ENCODE measurements at regions not wholly inside any gene's neighbourhood (a gene's known extent, or its start where the extent isn't known, plus 50 kb on each side); places are given as distances from the start of the nearest gene placed in this dataset.

GRCh38 chr10:2463316-2463715 lies 604.0 kb upstream of the PFKP start:
- TF ChIP-seq CTCF (conservative IDR thresholded peaks at IDR 0.05; ENCODE audit: low read depth in 2 of 2) (no peak), EZH2 (IDR thresholded peaks at IDR 0.05; ENCODE audit: low read depth, unreplicated experiment) (no peak), POLR2AphosphoS5 (IDR thresholded peaks at IDR 0.05; ENCODE audit: low read depth) (no peak), EZH2phosphoT487 (IDR thresholded peaks at IDR 0.05; ENCODE audit: unreplicated experiment) (no peak), STAT1 (IDR thresholded peaks at IDR 0.05; ENCODE audit: unreplicated experiment) (no peak), JUNB (IDR thresholded peaks at IDR 0.05; ENCODE audit: unreplicated experiment) (no peak), CREB1 (CRISPR knock-in tag; IDR thresholded peaks at IDR 0.05; ENCODE audit: low read depth) (no peak), NANOG (IDR thresholded peaks at IDR 0.05; ENCODE audit: borderline replicate concordance) (no peak), ZNF114 (CRISPR knock-in tag; IDR thresholded peaks at IDR 0.05) (no peak), ZNF331 (CRISPR knock-in tag; IDR thresholded peaks at IDR 0.05; ENCODE audit: low read depth) (no peak)
- TF ChIP-seq, protein P1, sequence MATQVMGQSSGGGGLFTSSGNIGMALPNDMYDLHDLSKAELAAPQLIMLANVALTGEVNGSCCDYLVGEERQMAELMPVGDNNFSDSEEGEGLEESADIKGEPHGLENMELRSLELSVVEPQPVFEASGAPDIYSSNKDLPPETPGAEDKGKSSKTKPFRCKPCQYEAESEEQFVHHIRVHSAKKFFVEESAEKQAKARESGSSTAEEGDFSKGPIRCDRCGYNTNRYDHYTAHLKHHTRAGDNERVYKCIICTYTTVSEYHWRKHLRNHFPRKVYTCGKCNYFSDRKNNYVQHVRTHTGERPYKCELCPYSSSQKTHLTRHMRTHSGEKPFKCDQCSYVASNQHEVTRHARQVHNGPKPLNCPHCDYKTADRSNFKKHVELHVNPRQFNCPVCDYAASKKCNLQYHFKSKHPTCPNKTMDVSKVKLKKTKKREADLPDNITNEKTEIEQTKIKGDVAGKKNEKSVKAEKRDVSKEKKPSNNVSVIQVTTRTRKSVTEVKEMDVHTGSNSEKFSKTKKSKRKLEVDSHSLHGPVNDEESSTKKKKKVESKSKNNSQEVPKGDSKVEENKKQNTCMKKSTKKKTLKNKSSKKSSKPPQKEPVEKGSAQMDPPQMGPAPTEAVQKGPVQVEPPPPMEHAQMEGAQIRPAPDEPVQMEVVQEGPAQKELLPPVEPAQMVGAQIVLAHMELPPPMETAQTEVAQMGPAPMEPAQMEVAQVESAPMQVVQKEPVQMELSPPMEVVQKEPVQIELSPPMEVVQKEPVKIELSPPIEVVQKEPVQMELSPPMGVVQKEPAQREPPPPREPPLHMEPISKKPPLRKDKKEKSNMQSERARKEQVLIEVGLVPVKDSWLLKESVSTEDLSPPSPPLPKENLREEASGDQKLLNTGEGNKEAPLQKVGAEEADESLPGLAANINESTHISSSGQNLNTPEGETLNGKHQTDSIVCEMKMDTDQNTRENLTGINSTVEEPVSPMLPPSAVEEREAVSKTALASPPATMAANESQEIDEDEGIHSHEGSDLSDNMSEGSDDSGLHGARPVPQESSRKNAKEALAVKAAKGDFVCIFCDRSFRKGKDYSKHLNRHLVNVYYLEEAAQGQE (IDR thresholded peaks at IDR 0.05; ENCODE audit: unreplicated experiment), result no peak
- TF ChIP-seq, protein P2, sequence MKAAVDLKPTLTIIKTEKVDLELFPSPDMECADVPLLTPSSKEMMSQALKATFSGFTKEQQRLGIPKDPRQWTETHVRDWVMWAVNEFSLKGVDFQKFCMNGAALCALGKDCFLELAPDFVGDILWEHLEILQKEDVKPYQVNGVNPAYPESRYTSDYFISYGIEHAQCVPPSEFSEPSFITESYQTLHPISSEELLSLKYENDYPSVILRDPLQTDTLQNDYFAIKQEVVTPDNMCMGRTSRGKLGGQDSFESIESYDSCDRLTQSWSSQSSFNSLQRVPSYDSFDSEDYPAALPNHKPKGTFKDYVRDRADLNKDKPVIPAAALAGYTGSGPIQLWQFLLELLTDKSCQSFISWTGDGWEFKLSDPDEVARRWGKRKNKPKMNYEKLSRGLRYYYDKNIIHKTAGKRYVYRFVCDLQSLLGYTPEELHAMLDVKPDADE (IDR thresholded peaks at IDR 0.05), result no peak
